ENCODE measurements at regions not wholly inside any gene's neighbourhood (a gene's known extent, or its start where the extent isn't known, plus 50 kb on each side); places are given as distances from the start of the nearest gene placed in this dataset.

GRCh38 chr19:28522545-28522922 lies 690.4 kb downstream of the UQCRFS1 start:
- no peak for DNase-seq

GRCh38 chr19:28521614-28522544 lies 691.1 kb downstream of the UQCRFS1 start:
- DNase-seq = no peak

GRCh38 chr19:28520998-28521568 lies 691.9 kb downstream of the UQCRFS1 start:
- DNase-seq = no peak

GRCh38 chr19:28519952-28520861 lies 692.7 kb downstream of the UQCRFS1 start:
- DNase-seq = no peak

GRCh38 chr19:28519218-28519779 lies 693.7 kb downstream of the UQCRFS1 start:
- DNase-seq = peak; percentile 9 to 35

- no peak for DNase-seq
These were observed 696.5 kb downstream of the UQCRFS1 start for GRCh38 chr19:28516415-28516872.

- DNase-seq = no peak
These were observed 698.8 kb downstream of the UQCRFS1 start for GRCh38 chr19:28514166-28514565.

- DNase-seq = no peak
These were observed 701.3 kb downstream of the UQCRFS1 start for GRCh38 chr19:28511655-28512054.

- DNase-seq = no peak
These were observed 703.7 kb downstream of the UQCRFS1 start for GRCh38 chr19:28509079-28509895.

- DNase-seq = no peak
These were observed 704.3 kb downstream of the UQCRFS1 start for GRCh38 chr19:28508666-28509065.

GRCh38 chr19:28505933-28506332 lies 707.0 kb downstream of the UQCRFS1 start:
- DNase-seq = no peak

- DNase-seq = no peak
These were observed 707.8 kb downstream of the UQCRFS1 start for GRCh38 chr19:28505134-28505533.

GRCh38 chr19:28504727-28505126 lies 708.2 kb downstream of the UQCRFS1 start:
- no peak for DNase-seq

- peak; percentile 58 to 67 for DNase-seq
These were observed 708.8 kb downstream of the UQCRFS1 start for GRCh38 chr19:28504139-28504538.

GRCh38 chr19:28502879-28503734 lies 709.8 kb downstream of the UQCRFS1 start:
- DNase-seq = no peak

GRCh38 chr19:28501976-28502375 lies 711.0 kb downstream of the UQCRFS1 start:
- no peak for DNase-seq

GRCh38 chr19:28500982-28501630 lies 711.8 kb downstream of the UQCRFS1 start:
- peak; percentile 80 to 83 for DNase-seq

GRCh38 chr19:28500296-28500695 lies 712.7 kb downstream of the UQCRFS1 start:
- peak; percentile 40 to 53 for DNase-seq

GRCh38 chr19:28498404-28498976 lies 714.5 kb downstream of the UQCRFS1 start:
- DNase-seq = no peak

- no peak for DNase-seq
These were observed 715.1 kb downstream of the UQCRFS1 start for GRCh38 chr19:28497887-28498286.
